NT2/D1 (cell line): ENCODE measurements at regions not wholly inside any gene's neighbourhood (a gene's known extent, or its start where the extent isn't known, plus 50 kb on each side); places are given as distances from the start of the nearest gene placed in this dataset.

Source experiments
- SUZ12 ChIP-seq: IDR thresholded peaks from 2 replicates; pipeline ENCODE4 v1.6.1; 2011; ENCODE audit not compliant: insufficient read length, insufficient read depth; ENCODE audit errors: extremely low read depth
- YY1 ChIP-seq: IDR thresholded peaks from 2 replicates; pipeline ENCODE4 v1.6.1; 2011; ENCODE audit not compliant: insufficient read length, insufficient read depth
- ZNF274 ChIP-seq: IDR thresholded peaks from 2 replicates; pipeline ENCODE4 v1.6.1; 2011; ENCODE audit warnings: mild to moderate bottlenecking, low read depth, low read length

DNA sequence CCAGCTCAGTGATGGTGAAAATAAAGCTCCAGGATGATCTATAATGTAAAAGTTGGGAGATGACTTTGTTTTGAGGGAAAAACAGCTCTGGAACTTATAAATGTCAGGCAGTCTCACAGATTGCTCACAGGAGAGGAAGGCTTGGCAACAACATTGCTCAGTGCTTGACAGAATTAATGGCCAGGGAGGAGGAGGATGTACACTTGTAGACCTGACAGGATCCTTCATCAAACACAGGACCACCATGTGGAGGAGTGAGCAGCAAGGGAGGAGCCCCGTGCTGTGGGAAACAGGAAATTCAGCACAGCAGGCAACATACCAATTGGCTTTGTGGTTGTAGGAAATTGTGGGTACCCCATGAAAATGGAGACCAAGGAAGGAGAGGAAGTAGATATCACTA, 291.8 kb upstream of the CAMK1G start:
- no peak for TF ChIP-seq SUZ12
- TF ChIP-seq YY1, result no peak
- no peak for TF ChIP-seq ZNF274
